ENCODE measurements at regions not wholly inside any gene's neighbourhood (a gene's known extent, or its start where the extent isn't known, plus 50 kb on each side); places are given as distances from the start of the nearest gene placed in this dataset.

GRCh38 chr1:82819234-82819633 is 1018.5 kb downstream of the ADGRL2 start:
- in situ Hi-C loops (cut with MboI; ENCODE audit: low pct_unique_long_range_greater_than_20kb, low sequenced_read_pairs, unreplicated experiment), result no loop called here
- DNase-seq (ENCODE audit: low spot score), result no peak
- no peak for TF ChIP-seq CTCF (IDR thresholded peaks at IDR 0.05; ENCODE audit: extremely low read depth, insufficient read depth, missing control alignments)

- in situ Hi-C loops (cut with MboI; ENCODE audit: low pct_unique_long_range_greater_than_20kb, low sequenced_read_pairs, unreplicated experiment), result no loop called here
- no peak for DNase-seq (ENCODE audit: low spot score)
- TF ChIP-seq CTCF (IDR thresholded peaks at IDR 0.05; ENCODE audit: extremely low read depth, insufficient read depth, missing control alignments), result no peak
Measured at GRCh38 chr1:82818586-82818985, 1017.9 kb downstream of the ADGRL2 start.

- in situ Hi-C loops (cut with MboI; ENCODE audit: low pct_unique_long_range_greater_than_20kb, low sequenced_read_pairs, unreplicated experiment), result no loop called here
- no peak for DNase-seq (ENCODE audit: low spot score)
Measured at GRCh38 chr1:82813386-82813785, 1012.7 kb downstream of the ADGRL2 start.

DNA sequence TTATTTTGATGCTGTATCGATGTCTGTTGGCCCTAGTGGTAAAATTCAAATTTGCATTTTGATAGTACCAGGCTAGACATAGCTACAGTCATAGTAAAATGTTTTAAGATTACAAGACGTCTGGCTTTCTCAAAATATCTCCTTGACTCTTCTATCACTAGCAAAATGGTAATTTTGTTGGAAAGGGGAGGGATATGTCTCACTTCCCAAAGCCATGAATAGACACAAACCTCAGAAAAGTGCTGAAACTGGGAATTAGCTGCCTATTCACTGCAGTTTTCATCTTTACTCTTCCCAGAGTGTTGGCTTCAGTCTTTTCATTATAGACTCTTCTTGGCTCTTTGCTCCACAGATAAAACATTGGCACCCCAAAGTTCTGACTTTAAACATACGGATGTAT is 1009.9 kb downstream of the ADGRL2 start:
- no peak for DNase-seq (ENCODE audit: low spot score)
- in situ Hi-C loops (cut with MboI; ENCODE audit: low pct_unique_long_range_greater_than_20kb, low sequenced_read_pairs, unreplicated experiment), result no loop called here
- TF ChIP-seq CTCF (IDR thresholded peaks at IDR 0.05; ENCODE audit: extremely low read depth, insufficient read depth, missing control alignments), result no peak

More at GRCh38 chr1:82813386-82813785, 1012.7 kb downstream of the ADGRL2 start:
- no peak for TF ChIP-seq CTCF (IDR thresholded peaks at IDR 0.05; ENCODE audit: extremely low read depth, insufficient read depth, missing control alignments)

GRCh38 chr1:82807563-82807962 is 1006.8 kb downstream of the ADGRL2 start:
- in situ Hi-C loops (cut with MboI; ENCODE audit: low pct_unique_long_range_greater_than_20kb, low sequenced_read_pairs, unreplicated experiment), result no loop called here
- TF ChIP-seq CTCF (IDR thresholded peaks at IDR 0.05; ENCODE audit: extremely low read depth, insufficient read depth, missing control alignments), result no peak
- no peak for DNase-seq (ENCODE audit: low spot score)

GRCh38 chr1:82806133-82806532 is 1005.4 kb downstream of the ADGRL2 start:
- TF ChIP-seq CTCF (IDR thresholded peaks at IDR 0.05; ENCODE audit: extremely low read depth, insufficient read depth, missing control alignments), result no peak
- in situ Hi-C loops (cut with MboI; ENCODE audit: low pct_unique_long_range_greater_than_20kb, low sequenced_read_pairs, unreplicated experiment), result no loop called here
- DNase-seq (ENCODE audit: low spot score), result no peak

- DNase-seq (ENCODE audit: low spot score), result no peak
- in situ Hi-C loops (cut with MboI; ENCODE audit: low pct_unique_long_range_greater_than_20kb, low sequenced_read_pairs, unreplicated experiment), result no loop called here
- no peak for TF ChIP-seq CTCF (IDR thresholded peaks at IDR 0.05; ENCODE audit: extremely low read depth, insufficient read depth, missing control alignments)
Measured at GRCh38 chr1:82801176-82801575, 1000.4 kb downstream of the ADGRL2 start.

All from GM13977 (cell line).